HG03095 (cell line): ENCODE measurements at regions not wholly inside any gene's neighbourhood (a gene's known extent, or its start where the extent isn't known, plus 50 kb on each side); places are given as distances from the start of the nearest gene placed in this dataset.
"Not testable (repeated sequence)": the region's sequence is repeated elsewhere in the genome, so short reads cannot be mapped to it uniquely, and the experiment has no call there.

Experiments
- ATAC-seq: cut with Tn5 transposase; IDR thresholded peaks from one replicate; pipeline ENCODE4 v1.9.1; 2021; ENCODE audit warnings: moderate library complexity; ENCODE audit not compliant: unreplicated experiment

DNA sequence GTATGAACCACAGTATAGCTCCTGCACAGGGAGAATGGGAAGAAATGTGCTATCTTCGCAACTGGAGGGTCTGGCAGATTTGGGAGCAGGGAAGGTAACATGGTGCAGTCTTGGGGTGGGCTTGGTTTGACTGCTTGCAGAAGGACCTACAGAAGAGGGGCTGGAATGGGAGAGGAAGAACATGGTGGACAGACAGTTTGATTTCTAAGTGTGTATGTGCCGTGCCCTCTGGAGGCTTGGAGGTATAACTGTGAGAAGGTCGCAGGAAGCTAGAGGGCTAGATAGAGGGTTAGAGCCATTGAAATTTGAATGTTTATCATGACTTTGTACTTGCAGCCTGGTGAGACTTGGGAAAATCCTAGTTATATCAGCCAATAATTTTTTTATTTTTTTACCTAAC, 169.2 kb downstream of the SQOR start:
- ATAC-seq: no peak

DNA sequence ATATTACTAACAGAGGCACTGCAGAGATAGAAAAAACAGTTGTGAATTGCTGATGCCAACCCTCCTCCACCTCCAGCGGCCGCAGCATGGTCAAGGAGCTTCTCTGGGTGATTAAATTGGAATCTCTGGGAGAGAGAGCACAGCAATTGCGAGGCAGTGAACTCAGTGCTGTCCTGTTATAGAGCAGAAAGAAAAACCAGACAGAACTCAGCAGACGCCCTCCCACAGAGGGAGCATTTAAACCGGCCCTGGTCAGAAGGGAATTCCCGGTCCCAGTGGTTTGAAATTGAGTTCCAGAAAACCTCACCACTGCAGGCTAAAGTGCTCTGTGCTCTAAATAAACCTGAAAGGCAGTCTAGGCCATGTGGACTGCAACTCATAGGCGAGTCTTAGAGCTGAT, 175.4 kb downstream of the SQOR start:
- no peak for ATAC-seq

DNA sequence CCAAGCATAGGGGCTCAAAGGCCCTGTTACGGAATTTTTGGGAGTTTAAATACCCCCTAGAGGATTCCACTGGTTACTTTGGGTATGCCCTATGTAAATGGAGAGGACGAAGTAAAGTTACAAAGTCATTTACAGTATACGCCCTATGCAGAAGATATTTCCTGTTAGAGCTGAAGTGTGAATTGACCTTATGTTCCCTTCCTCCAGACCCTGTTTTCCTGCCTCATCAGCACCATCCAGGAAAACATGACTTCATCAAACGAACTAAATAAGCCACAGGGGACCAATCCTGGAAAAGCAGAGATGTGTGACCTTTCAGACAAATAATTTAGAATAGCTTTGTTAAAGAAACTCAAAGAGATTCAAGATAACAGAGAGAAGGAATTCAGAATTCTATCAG, 177.4 kb downstream of the SQOR start:
- ATAC-seq: no peak

DNA sequence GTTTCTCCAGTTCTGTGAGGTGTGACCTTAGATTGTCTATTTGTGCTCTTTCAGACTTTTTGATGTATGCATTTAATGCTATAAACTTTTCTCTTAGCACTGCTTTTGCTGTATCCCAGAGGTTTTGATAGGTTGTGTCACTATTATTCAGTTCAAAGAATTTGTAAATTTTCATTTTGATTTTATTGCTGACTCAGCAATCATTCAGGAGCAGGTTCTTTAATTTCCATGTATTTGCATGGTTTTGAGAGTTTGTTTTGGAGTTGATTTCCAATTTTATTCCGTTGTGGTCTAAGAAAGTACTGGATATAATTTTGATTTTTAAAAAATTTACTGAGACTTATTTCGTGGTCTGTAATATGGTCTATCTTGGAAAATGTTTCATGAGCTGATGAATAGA, 182.7 kb downstream of the SQOR start:
- not testable (repeated sequence) for ATAC-seq

DNA sequence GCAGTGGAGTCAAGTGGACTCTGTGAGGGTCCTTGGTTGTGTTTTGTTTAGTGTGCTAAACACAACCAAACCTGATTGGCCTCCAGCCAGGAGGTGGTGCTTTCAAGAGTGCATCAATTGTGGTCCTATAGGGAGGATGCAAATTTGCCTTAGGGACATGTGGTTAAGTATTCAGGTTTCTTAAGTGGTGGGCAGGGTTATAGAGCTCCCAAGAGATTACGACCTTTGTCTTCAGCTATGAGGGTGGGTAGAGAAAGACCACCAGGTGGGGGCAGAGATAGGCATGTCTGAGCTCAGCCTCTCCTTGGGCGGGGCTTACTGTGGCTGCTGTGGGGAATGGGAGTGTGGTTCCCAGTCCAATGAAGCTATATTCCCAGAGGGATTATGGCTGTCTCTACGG, 186.6 kb downstream of the SQOR start:
- no peak for ATAC-seq

DNA sequence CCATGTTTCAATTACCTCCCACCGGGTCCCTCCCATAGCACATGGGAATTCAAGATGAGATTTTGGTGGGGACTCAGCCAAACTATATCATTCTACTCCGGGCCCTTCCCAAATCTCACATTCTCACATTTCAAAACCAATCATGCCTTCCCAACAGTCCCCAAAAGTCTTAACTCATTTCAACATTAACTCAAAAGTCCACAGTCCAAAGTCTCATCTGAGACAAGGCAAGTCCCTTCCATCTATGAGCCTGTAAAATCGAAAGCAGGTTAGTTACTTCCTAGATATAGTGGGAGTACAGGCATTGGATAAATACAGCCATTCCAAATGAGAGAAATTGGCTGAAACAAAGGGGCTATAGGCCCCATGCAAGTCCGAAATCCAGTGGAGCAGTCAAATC, 188.1 kb downstream of the SQOR start:
- ATAC-seq: not testable (repeated sequence)

DNA sequence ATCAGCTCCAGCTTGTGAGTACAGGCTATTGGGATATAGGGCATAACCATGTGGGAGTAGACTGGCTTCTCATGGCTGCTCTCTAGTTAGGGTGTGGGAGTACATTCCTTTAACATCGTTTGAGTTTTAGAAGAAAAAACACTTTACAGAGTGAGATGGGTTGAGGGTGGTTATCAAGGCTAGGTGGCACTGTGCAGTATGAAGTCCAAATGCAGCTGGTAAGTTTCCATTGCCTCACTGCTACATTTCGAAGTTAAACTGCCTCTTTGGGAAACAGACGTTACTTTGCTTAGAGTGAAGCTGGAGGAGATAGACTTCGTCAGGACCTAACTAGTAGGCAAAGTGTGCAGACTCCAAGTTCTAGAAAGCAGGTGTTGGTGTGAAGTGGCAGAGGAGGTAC, 192.4 kb downstream of the SQOR start:
- ATAC-seq: no peak

DNA sequence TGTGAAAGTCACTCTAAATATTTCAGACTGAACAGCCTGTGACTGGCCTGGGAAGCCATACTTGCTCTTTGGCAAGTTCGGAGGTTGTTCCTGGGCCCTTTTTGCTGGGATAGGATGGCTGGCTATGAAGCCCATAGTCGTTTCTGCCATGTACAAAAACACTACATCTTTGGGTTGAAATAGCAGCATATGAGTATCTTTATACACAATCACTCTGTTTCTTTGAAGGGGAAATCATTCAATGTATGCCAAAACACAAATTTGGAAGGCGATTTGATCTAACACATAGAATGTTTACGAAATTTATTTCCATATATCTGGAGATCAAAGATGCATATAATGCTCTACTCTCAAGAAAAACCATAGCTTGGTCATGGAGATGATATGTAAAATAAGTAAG, 192.9 kb downstream of the SQOR start:
- no peak for ATAC-seq

DNA sequence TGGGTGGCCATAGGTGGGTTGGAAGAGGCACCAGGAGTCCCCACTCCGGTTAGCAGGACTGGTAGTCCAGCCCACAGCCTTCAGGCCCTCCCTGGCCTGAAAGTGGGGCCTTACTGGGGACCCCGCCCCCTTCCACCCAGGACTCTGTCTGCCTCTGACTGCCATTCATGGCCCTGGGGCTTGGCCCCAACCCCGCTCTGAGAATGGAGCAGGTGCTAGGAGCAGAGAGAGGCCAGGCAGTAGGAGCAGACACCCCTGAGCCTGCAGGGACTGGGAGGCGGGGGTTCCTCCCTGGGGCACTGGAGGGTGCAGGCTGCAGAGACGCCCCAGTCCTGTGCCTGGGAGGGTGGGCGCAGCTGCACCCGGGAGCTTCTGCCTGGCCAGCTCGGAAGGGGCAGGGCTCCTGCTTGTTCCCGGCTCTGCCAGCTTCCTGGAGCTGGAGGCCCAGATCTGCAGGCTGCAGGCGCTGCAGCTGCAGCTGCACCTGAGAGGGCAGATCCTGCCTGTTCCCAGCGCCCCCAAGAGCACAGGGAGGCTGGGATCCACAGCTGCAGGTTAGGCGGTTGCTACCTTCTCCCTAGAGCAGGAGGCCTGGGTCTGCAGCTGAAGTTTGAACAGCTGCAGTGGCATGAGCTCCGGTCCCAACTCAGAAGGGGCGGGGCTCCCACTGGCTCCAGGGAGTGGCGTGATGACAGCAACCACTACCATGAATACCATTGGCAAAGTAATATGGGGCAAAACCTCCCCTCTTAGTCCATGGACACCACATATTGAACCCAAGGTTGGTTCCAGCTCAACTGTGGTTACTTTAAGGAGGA, 194.7 kb downstream of the SQOR start:
- no peak for ATAC-seq

DNA sequence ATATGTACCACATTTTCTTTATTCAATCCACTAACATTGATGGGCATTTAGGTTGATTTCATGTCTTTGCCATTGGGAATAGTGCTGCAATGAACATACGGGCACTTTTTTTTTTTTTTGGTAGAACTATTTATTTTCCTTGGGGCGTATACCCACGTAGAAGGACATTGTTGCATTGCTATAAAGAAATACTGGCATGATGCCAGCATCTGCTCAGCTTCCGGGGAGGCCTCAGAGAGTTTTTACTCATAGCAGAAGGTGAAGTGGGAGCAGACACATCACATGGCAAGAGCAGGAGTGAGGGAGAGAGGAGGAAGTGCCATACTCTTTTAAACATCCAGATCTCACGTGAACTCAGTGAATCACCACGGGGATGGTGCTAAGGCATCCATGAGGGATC, 197.0 kb downstream of the SQOR start:
- no peak for ATAC-seq

DNA sequence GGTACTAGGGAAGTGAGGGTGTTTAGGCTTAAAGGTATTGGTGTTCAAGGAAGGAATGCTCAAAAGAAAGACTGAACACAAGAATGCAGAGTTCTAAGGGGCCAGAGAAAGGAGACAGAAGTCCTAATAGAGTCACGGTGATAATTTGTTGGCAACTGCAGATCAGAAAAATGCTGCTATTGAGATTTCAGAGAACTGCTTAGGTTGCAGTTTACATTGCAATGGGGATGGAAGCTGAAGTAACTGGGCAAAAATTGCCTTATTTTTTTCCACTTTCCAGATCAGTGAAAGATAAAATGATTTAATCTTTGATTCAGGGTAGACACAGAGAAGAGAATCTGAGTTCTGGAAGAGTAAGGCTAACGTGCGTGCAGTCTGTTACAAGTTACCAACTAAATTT, 199.8 kb downstream of the SQOR start:
- ATAC-seq: no peak

DNA sequence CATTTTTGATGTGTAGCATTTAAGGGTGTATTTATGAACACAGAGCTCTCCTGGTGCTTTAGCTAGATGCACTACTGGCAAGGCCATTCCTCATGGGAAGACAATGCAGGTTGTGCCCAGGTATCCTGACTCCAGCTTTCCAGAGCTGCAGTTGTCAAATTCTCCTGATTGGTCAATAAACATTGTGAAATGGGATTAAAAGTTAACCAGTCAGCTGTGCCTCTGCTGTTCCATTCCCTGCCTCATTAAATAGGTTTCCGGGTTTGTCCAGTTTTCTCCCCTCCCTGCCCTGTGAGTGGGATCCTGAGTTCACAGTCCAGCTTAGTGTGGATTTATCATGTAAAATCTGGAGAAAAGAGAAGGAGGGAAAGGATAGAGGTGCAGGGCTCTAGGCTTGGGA, 207.3 kb downstream of the SQOR start:
- ATAC-seq: no peak

DNA sequence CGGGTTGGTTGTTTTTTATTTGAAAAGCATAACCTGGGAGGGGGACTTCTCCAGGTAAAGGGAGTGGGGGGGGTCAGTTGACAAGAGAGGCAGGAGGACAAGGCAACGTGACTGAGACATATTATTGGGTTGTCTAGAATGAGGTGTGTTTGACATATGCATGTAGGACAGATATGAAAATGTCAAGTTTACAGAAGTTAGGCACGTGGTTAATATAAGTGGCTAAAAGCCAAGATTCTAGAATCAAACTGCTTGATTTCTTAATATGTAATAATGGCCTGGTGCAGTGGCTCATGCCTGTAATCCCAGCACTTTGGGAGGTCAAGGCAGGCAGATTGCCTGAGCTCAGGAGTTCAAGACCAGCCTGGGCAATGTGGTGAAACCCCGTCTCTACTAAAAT, 212.8 kb downstream of the SQOR start:
- no peak for ATAC-seq

DNA sequence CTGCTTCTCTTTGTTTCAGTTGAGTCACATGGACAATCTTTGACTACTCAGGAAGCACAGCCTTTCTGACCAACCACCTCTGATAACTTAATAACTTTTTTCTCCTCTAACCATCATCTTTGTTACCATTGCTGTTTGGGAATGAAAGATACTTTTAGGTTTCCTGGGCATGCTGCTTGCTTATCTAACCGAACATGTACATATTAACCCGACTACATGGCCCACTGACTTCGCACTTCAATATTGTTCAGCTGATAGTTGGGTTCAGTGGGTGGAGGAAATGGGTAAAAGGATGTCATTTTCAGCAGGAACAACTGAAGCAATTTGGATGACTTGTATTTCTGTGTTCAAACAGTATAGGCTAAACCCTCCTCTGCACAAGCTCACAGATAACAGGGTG, 214.3 kb downstream of the SQOR start:
- ATAC-seq: no peak

DNA sequence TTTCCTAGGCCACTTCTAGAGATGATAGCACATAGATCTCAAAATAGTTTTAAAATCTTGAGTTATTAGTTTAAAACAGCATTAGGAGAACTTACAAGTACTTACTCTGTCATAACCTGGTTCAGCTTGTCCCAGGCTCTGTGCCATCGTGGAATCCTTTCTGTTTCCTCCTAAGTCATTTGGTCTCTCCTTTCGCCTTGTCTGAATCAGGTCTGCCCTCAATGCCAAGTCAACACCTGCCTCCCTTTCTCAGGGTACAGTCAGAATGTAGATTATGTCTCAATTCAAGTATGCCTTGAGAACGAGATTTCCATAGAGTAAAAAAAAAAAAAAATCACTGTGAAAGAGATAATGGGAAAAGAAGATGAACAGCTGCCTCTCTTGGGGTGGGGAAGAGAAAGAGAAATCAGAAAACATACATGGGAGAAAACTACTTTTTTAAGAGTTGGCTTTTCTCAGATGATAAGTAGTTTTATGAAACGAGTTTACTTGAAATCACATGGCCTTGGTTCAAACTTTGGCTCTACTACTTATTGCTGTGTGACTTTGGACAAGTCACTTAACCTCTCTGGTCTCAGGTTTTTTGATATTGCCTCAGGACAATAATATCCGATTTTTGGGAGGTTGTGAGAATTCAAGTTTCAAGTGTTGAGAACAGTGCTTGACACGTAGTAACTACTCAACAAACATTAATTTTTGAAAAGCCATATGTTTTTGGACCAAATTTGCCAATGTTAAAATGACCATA, 219.8 kb downstream of the SQOR start:
- ATAC-seq: no peak

DNA sequence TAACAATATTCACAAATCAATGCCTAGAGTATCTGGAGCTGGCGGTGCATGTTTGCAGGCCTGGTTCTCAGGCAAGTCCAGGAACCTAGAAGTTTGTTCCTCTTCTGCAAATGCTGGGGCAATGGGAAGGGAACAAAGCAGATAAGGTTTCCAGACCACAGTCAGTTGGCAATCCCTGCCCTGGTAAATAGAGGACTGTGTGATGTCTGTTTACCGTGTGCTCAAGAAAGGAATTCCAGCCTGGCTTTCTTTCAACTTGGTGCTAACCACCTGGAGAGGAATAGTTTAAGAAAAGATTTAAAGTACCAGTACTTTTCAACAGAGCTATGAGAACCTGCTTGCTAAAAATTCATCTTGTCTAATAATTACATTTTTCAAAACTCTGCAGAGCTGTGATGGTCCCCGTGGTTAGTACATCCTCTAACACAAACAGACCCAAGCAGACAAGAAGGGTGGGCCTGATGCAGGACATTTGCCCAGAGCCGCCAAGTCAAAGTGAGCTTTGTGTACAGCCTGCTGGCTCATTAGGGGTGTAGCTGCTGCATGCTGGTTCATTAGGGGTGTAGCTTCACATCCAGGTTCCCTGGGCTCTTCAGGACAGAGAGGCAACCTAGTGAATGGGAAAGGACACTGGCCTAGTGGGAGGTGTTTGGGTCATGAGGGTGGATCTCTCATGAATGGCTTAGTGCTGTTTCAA, 220.5 kb downstream of the SQOR start:
- no peak for ATAC-seq

DNA sequence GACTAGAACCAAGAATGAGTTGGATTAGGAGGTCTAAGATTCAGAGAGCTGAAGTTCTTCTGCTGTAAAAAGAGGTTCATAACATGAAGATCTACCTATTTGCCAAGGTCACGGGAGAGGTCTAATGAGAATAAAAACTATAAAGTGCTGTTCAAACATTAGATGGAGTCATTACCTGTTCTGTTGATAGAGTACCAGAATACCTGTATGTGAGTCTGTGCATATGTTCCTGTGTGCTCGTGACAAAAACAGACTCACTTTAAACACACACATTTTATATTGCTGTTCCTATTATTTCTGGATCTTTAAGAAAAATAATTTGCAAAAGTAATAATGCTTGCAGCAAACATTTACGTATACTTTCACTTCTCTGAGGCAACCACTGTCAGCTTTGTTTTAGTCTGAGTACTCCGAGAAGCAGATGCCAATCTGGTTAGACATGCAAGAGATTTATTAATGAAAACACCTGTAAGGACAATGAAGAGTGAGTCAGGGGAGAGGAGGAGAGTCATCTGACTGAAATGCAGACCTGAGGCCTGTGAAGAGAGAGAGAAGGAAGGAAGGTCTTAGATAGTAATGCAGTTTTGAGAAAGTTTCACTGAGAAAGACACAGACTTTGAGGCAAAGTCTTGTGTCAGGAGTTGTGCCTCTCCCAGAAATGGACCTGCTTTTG, 221.2 kb downstream of the SQOR start:
- no peak for ATAC-seq

DNA sequence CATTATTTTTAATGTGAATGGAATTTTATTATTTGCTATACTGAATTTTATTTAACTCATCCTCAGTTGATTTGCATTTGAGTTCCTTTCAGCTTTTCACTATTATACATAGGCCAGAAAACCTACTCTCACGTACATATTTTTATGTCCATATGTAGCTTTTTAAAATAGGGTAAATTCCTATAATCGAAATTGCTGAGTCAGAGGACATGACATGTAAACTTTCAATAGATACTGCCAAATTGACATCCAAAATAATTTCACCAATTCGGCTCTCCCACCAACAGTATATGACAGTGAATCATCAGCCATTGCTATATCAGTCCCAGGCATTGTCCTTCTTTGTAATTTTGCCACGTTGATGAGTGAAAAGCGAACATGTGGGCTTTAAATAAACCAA, 222.5 kb downstream of the SQOR start:
- no peak for ATAC-seq

DNA sequence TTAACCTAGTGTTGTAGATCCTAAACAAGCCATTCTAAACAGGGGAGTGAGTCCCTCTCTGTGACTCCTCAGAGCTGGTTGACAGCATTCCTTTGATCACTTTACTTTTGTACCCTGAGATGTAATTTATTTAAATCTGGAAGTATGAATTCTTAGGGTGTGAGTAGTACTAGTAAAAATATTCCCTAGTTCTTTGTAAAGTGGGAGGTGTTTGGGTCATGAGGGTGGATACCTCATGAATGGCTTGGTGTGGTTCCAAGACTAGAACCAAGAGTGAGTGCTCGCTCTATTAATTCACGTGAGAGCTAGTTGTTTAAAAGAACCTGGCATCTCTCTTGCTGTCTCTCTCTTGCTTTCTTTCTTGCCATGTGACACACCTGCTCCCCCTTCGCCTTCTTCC, 223.7 kb downstream of the SQOR start:
- no peak for ATAC-seq

DNA sequence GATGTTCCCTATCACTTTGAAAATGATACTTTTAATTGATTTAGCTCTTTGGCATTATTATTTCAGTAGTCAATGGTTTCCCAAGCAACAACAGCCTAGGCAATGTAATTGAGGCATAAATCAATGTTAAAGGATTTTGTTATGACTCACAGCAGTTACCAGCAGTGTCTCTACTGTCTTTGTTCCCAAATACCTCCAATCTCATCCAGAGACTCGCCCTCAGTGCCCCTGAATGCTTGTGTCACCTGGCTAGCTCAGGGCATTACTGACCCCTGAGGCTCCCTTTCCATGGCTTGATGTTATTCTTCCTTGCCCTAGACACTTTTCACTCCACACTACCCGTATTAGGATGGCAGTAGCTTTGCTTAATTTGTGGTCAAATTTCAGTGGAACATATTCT, 227.2 kb downstream of the SQOR start:
- no peak for ATAC-seq

DNA sequence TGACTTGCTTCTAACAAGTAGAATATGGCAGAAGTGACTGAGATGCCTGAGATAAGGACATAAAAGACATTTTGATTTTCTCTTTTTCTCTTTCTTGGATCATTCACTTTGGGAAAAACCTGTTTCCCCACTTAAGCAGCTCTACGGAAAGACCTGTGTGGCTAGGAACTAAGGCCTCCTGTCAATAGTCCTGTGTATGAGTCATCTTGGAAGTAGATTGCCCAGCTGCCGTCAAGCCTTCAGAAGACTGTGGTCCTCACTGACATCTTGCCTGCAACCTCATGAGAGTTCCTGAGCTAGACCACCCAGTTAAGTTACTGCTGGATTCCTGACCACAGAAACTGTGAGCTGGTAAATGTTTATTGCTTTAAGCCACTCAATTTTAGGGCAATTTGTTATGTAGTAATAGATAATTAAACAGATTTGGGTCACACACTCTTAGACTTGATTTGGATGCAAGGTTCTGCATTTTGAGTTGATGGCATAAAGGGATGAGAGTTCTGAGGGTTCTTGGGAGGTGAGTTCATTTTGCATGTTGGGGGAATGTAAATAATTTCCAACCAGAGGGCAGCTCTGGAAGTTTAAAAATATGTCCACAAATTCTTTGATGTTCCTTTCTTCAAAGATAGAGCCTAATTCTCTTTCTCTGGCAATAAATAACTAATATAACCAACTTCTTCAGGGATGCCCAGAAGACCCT, 229.2 kb downstream of the SQOR start:
- ATAC-seq: no peak
